Spleen (tissue), 7 donors: ENCODE measurements at regions not wholly inside any gene's neighbourhood (a gene's known extent, or its start where the extent isn't known, plus 50 kb on each side); places are given as distances from the start of the nearest gene placed in this dataset.

Experiments used
- POLR2A ChIP-seq, 3 donors: fragments of 450-650 bp; IDR thresholded peaks; one replicate each; pipeline ENCODE4 v1.5.1; 2017; ENCODE audit warnings: antibody characterized with exemption in 3 of 3, mild to moderate bottlenecking in 1 of 3
- POLR2AphosphoS5 ChIP-seq, 3 donors: sonication (generic); formaldehyde crosslinking; IDR thresholded peaks; one replicate each; pipeline ENCODE4 v1.5.1; 2017; ENCODE audit warnings: antibody characterized with exemption in 3 of 3
- TF ChIP-seq, protein P1 (sequence below), 11 experiments: fragments of 200-600 bp in 7 of 11; fragments of 450-650 bp in 4 of 11; sonication (generic) in 4 of 11; IDR thresholded peaks in 8 of 11; conservative IDR thresholded peaks in 3 of 11; 1 replicate in 7 of 11; 2 replicates in 4 of 11; pipeline versions ENCODE4 v1.4.0 to v1.8.0; 2016 to 2021; ENCODE audit warnings: antibody characterized with exemption in 11 of 11, inconsistent platforms in 4 of 11, mild to moderate bottlenecking in 1 of 11
- donor health status: DM: no; HTN: no; CAD: no; lungs with moderate emphysema.
- donor health status: DM: no; HTN: no; CAD: no.
- donor health status: DM: no; HTN: no; CAD: no.

DNA sequence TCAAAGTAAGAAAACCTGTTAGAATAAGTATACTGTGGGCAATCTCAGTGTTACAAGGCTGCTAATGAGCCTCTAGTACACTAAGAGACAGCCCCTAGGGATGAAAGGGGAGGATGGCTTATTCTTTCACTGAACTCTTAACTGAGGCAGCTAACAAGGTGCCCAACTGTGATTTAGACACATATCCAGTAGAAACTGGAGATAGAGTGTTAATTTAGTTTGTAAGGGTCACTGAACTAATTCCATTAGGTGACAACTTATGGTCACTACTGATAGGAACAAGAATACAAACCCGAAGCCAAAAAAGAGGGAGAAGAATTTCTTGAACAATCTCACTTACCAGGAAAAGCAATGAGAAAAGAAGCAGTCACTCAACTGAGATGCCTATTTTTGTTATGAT is 1010.6 kb downstream of the PCDH9 start:
- TF ChIP-seq POLR2A (IDR thresholded peaks at IDR 0.05) (no peak), POLR2AphosphoS5 (IDR thresholded peaks at IDR 0.05) (no peak)
- TF ChIP-seq, protein P1, sequence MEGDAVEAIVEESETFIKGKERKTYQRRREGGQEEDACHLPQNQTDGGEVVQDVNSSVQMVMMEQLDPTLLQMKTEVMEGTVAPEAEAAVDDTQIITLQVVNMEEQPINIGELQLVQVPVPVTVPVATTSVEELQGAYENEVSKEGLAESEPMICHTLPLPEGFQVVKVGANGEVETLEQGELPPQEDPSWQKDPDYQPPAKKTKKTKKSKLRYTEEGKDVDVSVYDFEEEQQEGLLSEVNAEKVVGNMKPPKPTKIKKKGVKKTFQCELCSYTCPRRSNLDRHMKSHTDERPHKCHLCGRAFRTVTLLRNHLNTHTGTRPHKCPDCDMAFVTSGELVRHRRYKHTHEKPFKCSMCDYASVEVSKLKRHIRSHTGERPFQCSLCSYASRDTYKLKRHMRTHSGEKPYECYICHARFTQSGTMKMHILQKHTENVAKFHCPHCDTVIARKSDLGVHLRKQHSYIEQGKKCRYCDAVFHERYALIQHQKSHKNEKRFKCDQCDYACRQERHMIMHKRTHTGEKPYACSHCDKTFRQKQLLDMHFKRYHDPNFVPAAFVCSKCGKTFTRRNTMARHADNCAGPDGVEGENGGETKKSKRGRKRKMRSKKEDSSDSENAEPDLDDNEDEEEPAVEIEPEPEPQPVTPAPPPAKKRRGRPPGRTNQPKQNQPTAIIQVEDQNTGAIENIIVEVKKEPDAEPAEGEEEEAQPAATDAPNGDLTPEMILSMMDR (IDR thresholded peaks at IDR 0.05 in 8 of 11, conservative IDR thresholded peaks at IDR 0.05 in 3 of 11): no peak
